ENCODE measurements at regions not wholly inside any gene's neighbourhood (a gene's known extent, or its start where the extent isn't known, plus 50 kb on each side); places are given as distances from the start of the nearest gene placed in this dataset.

- Histone ChIP-seq H3K36me3 (ENCODE audit: control insufficient read depth, insufficient read depth, low read length) (no peaks in the 10 kb centered on the region), H3K9me3 (ENCODE audit: control insufficient read depth, insufficient read depth, low read depth, low read length) (peaks cover 7% of the 10 kb centered on the region; the same call in 1 of the 2 replicates), H3K4me3 (ENCODE audit: low read depth in 2 of 2, low read length in 2 of 2) (no peak overlapping the region), H3K4me1 (ENCODE audit: control insufficient read depth, insufficient read depth, low read length) (no peaks in the 10 kb centered on the region), H3K27ac (ENCODE audit: low read length) (no peak overlapping the region), H3K27me3 (ENCODE audit: control insufficient read depth, insufficient read depth, low read length) (no peaks in the 10 kb centered on the region)
- DNase-seq (ENCODE audit: low read depth, low spot score) (no peak), ATAC-seq (no peak)
- in situ Hi-C loops (cut with HindIII; ENCODE audit: low pct_unique_long_range_greater_than_20kb, low sequenced_read_pairs) = no loop called here
- POLR2A ChIA-PET = no interaction called here
- TF ChIP-seq POLR2AphosphoS5 (IDR thresholded peaks at IDR 0.05; ENCODE audit: low read depth, low read length) (no peak), REST (IDR thresholded peaks at IDR 0.05; ENCODE audit: insufficient read depth in 1 of 2, low read depth in 2 of 2, low read length in 1 of 2) (no peak), TCF7L2 (IDR thresholded peaks at IDR 0.05; ENCODE audit: low read depth, low read length) (no peak), CTCF (IDR thresholded peaks at IDR 0.05) (no peak), SIN3A (IDR thresholded peaks at IDR 0.05; ENCODE audit: borderline replicate concordance, insufficient read depth, low read depth, low read length) (no peak)
- intact Hi-C loops (cut with micrococcal nuclease; ENCODE audit: unreplicated experiment) = no loop called here
- no TSS peak for BruUV-seq (replicated peaks)
- CTCF ChIA-PET = no interaction called here
Observed at GRCh38 chr5:122258241-122258640, 53.8 kb upstream of the SNCAIP start.

DNA sequence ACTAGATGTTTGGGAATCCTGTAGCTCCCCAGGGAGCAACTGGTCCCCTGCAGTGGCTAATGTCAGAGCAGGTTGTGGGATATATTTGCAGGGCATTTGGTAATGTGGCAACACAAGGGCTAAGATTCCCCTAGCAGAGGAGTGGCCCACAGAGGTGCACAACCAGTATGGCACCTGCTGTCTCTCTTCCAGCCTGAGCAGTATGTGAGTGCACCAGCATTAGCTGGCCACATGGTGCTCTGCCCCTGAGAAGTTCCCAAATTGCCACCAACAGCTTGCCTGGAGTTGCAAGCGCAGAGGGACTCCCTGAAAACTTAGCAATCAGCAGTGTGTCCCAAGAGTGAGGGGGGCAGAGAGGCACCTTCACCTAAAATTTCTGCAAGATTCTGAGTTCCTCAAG lies 53.2 kb upstream of the SNCAIP start:
- ChIA-PET CTCF (no interaction called here), POLR2A (no interaction called here)
- DNase-seq (ENCODE audit: low read depth, low spot score) (no peak), ATAC-seq (no peak)
- in situ Hi-C loops (cut with HindIII; ENCODE audit: low pct_unique_long_range_greater_than_20kb, low sequenced_read_pairs) (no loop called here), intact Hi-C loops (cut with micrococcal nuclease; ENCODE audit: unreplicated experiment) (no loop called here)
- Histone ChIP-seq H3K4me3 (ENCODE audit: low read depth in 2 of 2, low read length in 2 of 2) (no peak overlapping the region), H3K36me3 (ENCODE audit: control insufficient read depth, insufficient read depth, low read length) (no peaks in the 10 kb centered on the region), H3K27me3 (ENCODE audit: control insufficient read depth, insufficient read depth, low read length) (no peaks in the 10 kb centered on the region), H3K9me3 (ENCODE audit: control insufficient read depth, insufficient read depth, low read depth, low read length) (peaks cover 7% of the 10 kb centered on the region; the same call in 1 of the 2 replicates), H3K27ac (ENCODE audit: low read length) (no peak overlapping the region), H3K4me1 (ENCODE audit: control insufficient read depth, insufficient read depth, low read length) (no peaks in the 10 kb centered on the region)
- no TSS peak for BruUV-seq (replicated peaks)
- TF ChIP-seq POLR2AphosphoS5 (IDR thresholded peaks at IDR 0.05; ENCODE audit: low read depth, low read length) = no peak
- TF ChIP-seq SIN3A (IDR thresholded peaks at IDR 0.05; ENCODE audit: borderline replicate concordance, insufficient read depth, low read depth, low read length) = no peak
- TF ChIP-seq REST (IDR thresholded peaks at IDR 0.05; ENCODE audit: insufficient read depth in 1 of 2, low read depth in 2 of 2, low read length in 1 of 2) = no peak
- TF ChIP-seq TCF7L2 (IDR thresholded peaks at IDR 0.05; ENCODE audit: low read depth, low read length) = no peak
- TF ChIP-seq CTCF (IDR thresholded peaks at IDR 0.05) = no peak

All from Panc1 (cell line).